ENCODE measurements at regions not wholly inside any gene's neighbourhood (a gene's known extent, or its start where the extent isn't known, plus 50 kb on each side); places are given as distances from the start of the nearest gene placed in this dataset.

- ChIA-PET CTCF (interaction anchor here (0.8 to 1.9 kb wide), 4 partner anchors 14 to 81 kb away, joined by 3 to 5 read pairs (median 4); no protein-coding TSS in a partner anchor), POLR2A (no interaction called here)
- no peak for DNase-seq (ENCODE audit: extremely low spot score)
- TF ChIP-seq CTCF (IDR thresholded peaks at IDR 0.05; ENCODE audit: control extremely low read depth, extremely low read depth, low read depth, missing control alignments), result no peak
Observed at GRCh38 chr5:125047871-125048270, 301.4 kb upstream of the ZNF608 start.

- POLR2A ChIA-PET, result no interaction called here
- CTCF ChIA-PET, result interaction anchor here (1.0 kb wide), 1 partner anchor 63 kb away, joined by 3 read pairs; no protein-coding TSS in a partner anchor
- TF ChIP-seq CTCF (IDR thresholded peaks at IDR 0.05; ENCODE audit: control extremely low read depth, extremely low read depth, low read depth, missing control alignments), result no peak
Observed at GRCh38 chr5:125049721-125050702, 303.6 kb upstream of the ZNF608 start.

GRCh38 chr5:125050926-125051325, 304.5 kb upstream of the ZNF608 start:
- ChIA-PET CTCF (interaction anchor here (0.9 to 1.0 kb wide), 2 partner anchors 12 to 62 kb away, joined by 3 to 4 read pairs; no protein-coding TSS in a partner anchor), POLR2A (no interaction called here)
- DNase-seq (ENCODE audit: extremely low spot score), result no peak
- no peak for TF ChIP-seq CTCF (IDR thresholded peaks at IDR 0.05; ENCODE audit: control extremely low read depth, extremely low read depth, low read depth, missing control alignments)

More at GRCh38 chr5:125049721-125050702, 303.6 kb upstream of the ZNF608 start:
- no peak for DNase-seq (ENCODE audit: extremely low spot score)

GRCh38 chr5:125052584-125052983, 306.1 kb upstream of the ZNF608 start:
- POLR2A ChIA-PET, result no interaction called here
- CTCF ChIA-PET, result interaction anchor here (0.8 kb wide), 1 partner anchor 18 kb away, joined by 3 read pairs; no protein-coding TSS in a partner anchor
- no peak for TF ChIP-seq CTCF (IDR thresholded peaks at IDR 0.05; ENCODE audit: control extremely low read depth, extremely low read depth, low read depth, missing control alignments)
- DNase-seq (ENCODE audit: extremely low spot score), result no peak

- TF ChIP-seq CTCF (IDR thresholded peaks at IDR 0.05; ENCODE audit: control extremely low read depth, extremely low read depth, low read depth, missing control alignments), result no peak
- ChIA-PET CTCF (interaction anchor here (0.8 kb wide), 1 partner anchor 18 kb away, joined by 3 read pairs; no protein-coding TSS in a partner anchor), POLR2A (no interaction called here)
- DNase-seq (ENCODE audit: extremely low spot score), result no peak
Observed at GRCh38 chr5:125053179-125053578, 306.7 kb upstream of the ZNF608 start.

GRCh38 chr5:125054146-125054545, 307.7 kb upstream of the ZNF608 start:
- DNase-seq (ENCODE audit: extremely low spot score), result no peak
- CTCF ChIA-PET, result no interaction called here
- POLR2A ChIA-PET, result no interaction called here
- no peak for TF ChIP-seq CTCF (IDR thresholded peaks at IDR 0.05; ENCODE audit: control extremely low read depth, extremely low read depth, low read depth, missing control alignments)

Data from GM10248 (cell line).